GM12878 (cell line): ENCODE measurements at regions not wholly inside any gene's neighbourhood (a gene's known extent, or its start where the extent isn't known, plus 50 kb on each side); places are given as distances from the start of the nearest gene placed in this dataset.

Source experiments
- BCL11A ChIP-seq: IDR thresholded peaks from 2 replicates; pipeline ENCODE4 v1.6.1; 2011; ENCODE audit warnings: low read depth, low read length
- BHLHE40 ChIP-seq, 2 experiments: fragments of 450-650 bp in 1 of 2; IDR thresholded peaks; 2 replicates each; pipeline ENCODE4 v1.6.1; 2011 to 2017; ENCODE audit warnings: low read depth in 2 of 2, borderline replicate concordance in 1 of 2, improper control_type of control experiment in 1 of 2, low read length in 1 of 2, mild to moderate bottlenecking in 1 of 2
- CHD1 ChIP-seq: IDR thresholded peaks from 2 replicates; pipeline ENCODE4 v1.6.1; 2012; ENCODE audit warnings: low read depth, low read length, improper control_type of control experiment
- GABPA ChIP-seq: IDR thresholded peaks from 2 replicates; pipeline ENCODE4 v1.6.1; 2014; ENCODE audit warnings: antibody characterized with exemption, low read depth, mild to moderate bottlenecking, inconsistent platforms
- HDAC6 ChIP-seq: fragments of 200-600 bp; sonication (generic); IDR thresholded peaks from one replicate; pipeline ENCODE4 v1.8.0; 2017; ENCODE audit warnings: antibody characterized with exemption; ENCODE audit not compliant: unreplicated experiment
- HDGF ChIP-seq: fragments of 450-650 bp; IDR thresholded peaks from 2 replicates; pipeline ENCODE4 v1.6.1; 2016; ENCODE audit warnings: antibody characterized with exemption
- JUNB ChIP-seq: IDR thresholded peaks from 2 replicates; pipeline ENCODE4 v1.6.1; 2016; ENCODE audit warnings: antibody characterized with exemption, mild to moderate bottlenecking
- MTA2 ChIP-seq: fragments of 450-650 bp; IDR thresholded peaks from 2 replicates; pipeline ENCODE4 v1.6.1; 2016; ENCODE audit warnings: low read depth, mild to moderate bottlenecking, moderate library complexity
- NBN ChIP-seq: fragments of 450-650 bp; IDR thresholded peaks from 2 replicates; pipeline ENCODE4 v1.6.1; 2016
- PAX8 ChIP-seq: fragments of 450-650 bp; IDR thresholded peaks from 2 replicates; pipeline ENCODE4 v1.6.1; 2017; ENCODE audit warnings: mild to moderate bottlenecking, moderate library complexity
- POLR2A ChIP-seq: IDR thresholded peaks from 2 replicates; pipeline ENCODE4 v1.6.1; 2011; ENCODE audit warnings: low read depth, mild to moderate bottlenecking, low read length
- TCF3 ChIP-seq: IDR thresholded peaks from 2 replicates; pipeline ENCODE4 v1.6.1; 2012; ENCODE audit warnings: low read depth, mild to moderate bottlenecking, low read length, borderline replicate concordance; ENCODE audit not compliant: insufficient read depth
- ZNF274 ChIP-seq: IDR thresholded peaks from one replicate; pipeline ENCODE4 v1.8.0; 2011; ENCODE audit not compliant: insufficient read length, insufficient read depth
- ZNF622 ChIP-seq: fragments of 450-650 bp; IDR thresholded peaks from 2 replicates; pipeline ENCODE4 v1.6.1; 2017; ENCODE audit warnings: mild to moderate bottlenecking, inconsistent platforms
- TF ChIP-seq, protein P1 (sequence below): fragments of 450-650 bp; IDR thresholded peaks from 2 replicates; pipeline ENCODE4 v1.6.1; 2018; ENCODE audit warnings: mild to moderate bottlenecking, low read depth, moderate library complexity; ENCODE audit not compliant: partially characterized antibody

DNA sequence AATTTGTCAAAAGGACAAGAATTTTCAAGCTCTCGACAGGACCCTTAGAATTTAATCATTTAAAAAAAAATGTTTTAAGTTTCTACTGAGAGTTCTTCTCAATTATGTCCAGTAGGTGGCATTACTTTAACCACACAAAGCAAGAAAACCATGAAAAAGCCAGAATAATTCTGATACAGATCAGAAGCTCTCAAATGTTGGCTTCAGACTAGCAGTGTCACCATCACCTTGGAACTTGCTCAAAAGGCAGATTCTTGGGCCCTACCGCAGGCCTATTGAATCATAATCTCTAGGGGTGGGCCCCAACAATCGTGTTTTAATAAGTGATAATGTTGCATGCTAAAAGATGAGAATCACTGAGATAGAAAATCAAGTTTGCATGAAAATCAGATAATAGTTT, 99.5 kb upstream of the KCNMB2 start (continued):
- TF ChIP-seq ZNF274 (no peak), HDGF (no peak), MTA2 (no peak), TCF3 (no peak), BHLHE40 (IDR thresholded peaks at IDR 0.05; ENCODE audit: borderline replicate concordance in 1 of 2, low read depth in 2 of 2, low read length in 1 of 2) (no peak), PAX8 (no peak), HDAC6 (no peak), NBN (0 out of 2 replicates have a peak, but pooled peaks have one; percentile 16), POLR2A (no peak), CHD1 (no peak), ZNF622 (no peak), JUNB (no peak), GABPA (no peak), BCL11A (no peak)
- TF ChIP-seq, protein P1, sequence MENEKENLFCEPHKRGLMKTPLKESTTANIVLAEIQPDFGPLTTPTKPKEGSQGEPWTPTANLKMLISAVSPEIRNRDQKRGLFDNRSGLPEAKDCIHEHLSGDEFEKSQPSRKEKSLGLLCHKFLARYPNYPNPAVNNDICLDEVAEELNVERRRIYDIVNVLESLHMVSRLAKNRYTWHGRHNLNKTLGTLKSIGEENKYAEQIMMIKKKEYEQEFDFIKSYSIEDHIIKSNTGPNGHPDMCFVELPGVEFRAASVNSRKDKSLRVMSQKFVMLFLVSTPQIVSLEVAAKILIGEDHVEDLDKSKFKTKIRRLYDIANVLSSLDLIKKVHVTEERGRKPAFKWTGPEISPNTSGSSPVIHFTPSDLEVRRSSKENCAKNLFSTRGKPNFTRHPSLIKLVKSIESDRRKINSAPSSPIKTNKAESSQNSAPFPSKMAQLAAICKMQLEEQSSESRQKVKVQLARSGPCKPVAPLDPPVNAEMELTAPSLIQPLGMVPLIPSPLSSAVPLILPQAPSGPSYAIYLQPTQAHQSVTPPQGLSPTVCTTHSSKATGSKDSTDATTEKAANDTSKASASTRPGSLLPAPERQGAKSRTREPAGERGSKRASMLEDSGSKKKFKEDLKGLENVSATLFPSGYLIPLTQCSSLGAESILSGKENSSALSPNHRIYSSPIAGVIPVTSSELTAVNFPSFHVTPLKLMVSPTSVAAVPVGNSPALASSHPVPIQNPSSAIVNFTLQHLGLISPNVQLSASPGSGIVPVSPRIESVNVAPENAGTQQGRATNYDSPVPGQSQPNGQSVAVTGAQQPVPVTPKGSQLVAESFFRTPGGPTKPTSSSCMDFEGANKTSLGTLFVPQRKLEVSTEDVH, result no peak
